ENCODE measurements at regions not wholly inside any gene's neighbourhood (a gene's known extent, or its start where the extent isn't known, plus 50 kb on each side); places are given as distances from the start of the nearest gene placed in this dataset.

DNA sequence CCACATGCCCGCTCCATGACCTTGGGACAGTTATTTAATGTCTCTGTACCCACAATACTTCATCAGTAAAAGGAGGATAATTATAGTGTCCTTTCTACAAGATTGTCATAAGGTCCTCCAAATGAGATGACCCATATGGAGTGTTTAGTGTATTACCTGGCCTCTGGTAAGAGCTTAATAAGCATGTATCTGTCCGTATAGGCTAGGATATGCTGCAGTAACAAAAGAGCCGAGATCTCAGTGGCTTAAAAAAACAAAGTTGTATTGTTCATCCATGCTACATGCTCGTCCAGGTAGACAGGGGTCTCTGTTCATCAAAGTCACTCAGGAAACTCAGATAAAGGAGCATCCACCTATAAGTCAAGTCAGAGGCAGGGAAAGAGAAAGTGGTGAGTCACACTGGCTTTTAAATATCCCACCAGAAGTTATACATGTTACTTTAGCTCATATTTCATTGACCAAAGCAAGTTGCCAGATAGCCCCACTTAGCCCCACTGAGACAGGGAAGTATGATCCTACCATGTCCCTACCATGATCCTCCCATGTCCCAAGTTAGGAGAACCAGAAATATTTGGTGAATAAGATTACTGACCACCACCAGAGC is 53.0 kb upstream of the KAZN start:
- no peak for DNase-seq

- DNase-seq = no peak
These were observed 52.1 kb upstream of the KAZN start for GRCh38 chr1:14546416-14546815.
